ENCODE measurements at regions not wholly inside any gene's neighbourhood (a gene's known extent, or its start where the extent isn't known, plus 50 kb on each side); places are given as distances from the start of the nearest gene placed in this dataset.

- TF ChIP-seq, protein P1, sequence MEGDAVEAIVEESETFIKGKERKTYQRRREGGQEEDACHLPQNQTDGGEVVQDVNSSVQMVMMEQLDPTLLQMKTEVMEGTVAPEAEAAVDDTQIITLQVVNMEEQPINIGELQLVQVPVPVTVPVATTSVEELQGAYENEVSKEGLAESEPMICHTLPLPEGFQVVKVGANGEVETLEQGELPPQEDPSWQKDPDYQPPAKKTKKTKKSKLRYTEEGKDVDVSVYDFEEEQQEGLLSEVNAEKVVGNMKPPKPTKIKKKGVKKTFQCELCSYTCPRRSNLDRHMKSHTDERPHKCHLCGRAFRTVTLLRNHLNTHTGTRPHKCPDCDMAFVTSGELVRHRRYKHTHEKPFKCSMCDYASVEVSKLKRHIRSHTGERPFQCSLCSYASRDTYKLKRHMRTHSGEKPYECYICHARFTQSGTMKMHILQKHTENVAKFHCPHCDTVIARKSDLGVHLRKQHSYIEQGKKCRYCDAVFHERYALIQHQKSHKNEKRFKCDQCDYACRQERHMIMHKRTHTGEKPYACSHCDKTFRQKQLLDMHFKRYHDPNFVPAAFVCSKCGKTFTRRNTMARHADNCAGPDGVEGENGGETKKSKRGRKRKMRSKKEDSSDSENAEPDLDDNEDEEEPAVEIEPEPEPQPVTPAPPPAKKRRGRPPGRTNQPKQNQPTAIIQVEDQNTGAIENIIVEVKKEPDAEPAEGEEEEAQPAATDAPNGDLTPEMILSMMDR (IDR thresholded peaks at IDR 0.05; ENCODE audit: insufficient read depth, low read length, poor library complexity, severe bottlenecking): no peak
- no peaks in the 10 kb centered on the region for H3K27me3 ChIP-seq (ENCODE audit: control insufficient read depth, insufficient read depth, low read length)
- H3K4me3 ChIP-seq (ENCODE audit: low read depth, low read length): no peak overlapping the region
- H3K36me3 ChIP-seq (ENCODE audit: control insufficient read depth, insufficient read depth, low read length): no peaks in the 10 kb centered on the region
- DNase-seq (ENCODE audit: low read depth): no peak
Measured at GRCh38 chr2:59881218-59881617, 672.2 kb downstream of the BCL11A start.

GRCh38 chr2:59879700-59880131, 673.7 kb downstream of the BCL11A start:
- Histone ChIP-seq H3K4me3 (ENCODE audit: low read depth, low read length) (no peak overlapping the region), H3K27me3 (ENCODE audit: control insufficient read depth, insufficient read depth, low read length) (no peaks in the 10 kb centered on the region), H3K36me3 (ENCODE audit: control insufficient read depth, insufficient read depth, low read length) (no peaks in the 10 kb centered on the region)
- TF ChIP-seq, protein P1 (IDR thresholded peaks at IDR 0.05; ENCODE audit: insufficient read depth, low read length, poor library complexity, severe bottlenecking): no peak
- no peak for DNase-seq (ENCODE audit: low read depth)

DNA sequence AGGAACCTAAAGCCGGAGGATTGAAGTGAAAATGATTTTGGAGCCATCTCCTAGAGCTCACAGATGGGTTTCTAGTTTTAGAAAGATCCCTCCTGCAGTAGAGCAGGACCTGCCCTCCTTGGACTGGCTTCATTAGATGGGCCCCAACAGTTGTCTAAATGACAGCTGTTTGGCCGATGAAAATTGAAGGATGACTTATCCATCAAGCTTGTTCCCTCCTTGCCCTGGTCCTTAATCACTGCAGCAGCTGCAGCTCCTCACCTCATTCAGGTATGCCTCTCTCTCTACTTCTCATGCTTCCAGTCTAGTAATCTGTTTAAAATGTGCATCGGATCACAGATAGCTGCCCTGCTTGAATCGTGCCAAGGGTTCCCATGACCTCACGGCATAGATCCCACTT, 677.6 kb downstream of the BCL11A start:
- DNase-seq (ENCODE audit: low read depth): no peak
- TF ChIP-seq, protein P1 (IDR thresholded peaks at IDR 0.05; ENCODE audit: insufficient read depth, low read length, poor library complexity, severe bottlenecking): no peak
- no peaks in the 10 kb centered on the region for H3K36me3 ChIP-seq (ENCODE audit: control insufficient read depth, insufficient read depth, low read length)

GRCh38 chr2:59874971-59875755, 678.3 kb downstream of the BCL11A start:
- Histone ChIP-seq H3K36me3 (ENCODE audit: control insufficient read depth, insufficient read depth, low read length) (no peaks in the 10 kb centered on the region), H3K27me3 (ENCODE audit: control insufficient read depth, insufficient read depth, low read length) (no peaks in the 10 kb centered on the region), H3K4me3 (ENCODE audit: low read depth, low read length) (no peak overlapping the region)
- TF ChIP-seq, protein P1 (IDR thresholded peaks at IDR 0.05; ENCODE audit: insufficient read depth, low read length, poor library complexity, severe bottlenecking): no peak
- no peak for DNase-seq (ENCODE audit: low read depth)

More for the DNA sequence above, 677.6 kb downstream of the BCL11A start:
- Histone ChIP-seq H3K27me3 (ENCODE audit: control insufficient read depth, insufficient read depth, low read length) (no peaks in the 10 kb centered on the region), H3K4me3 (ENCODE audit: low read depth, low read length) (no peak overlapping the region)

DNA sequence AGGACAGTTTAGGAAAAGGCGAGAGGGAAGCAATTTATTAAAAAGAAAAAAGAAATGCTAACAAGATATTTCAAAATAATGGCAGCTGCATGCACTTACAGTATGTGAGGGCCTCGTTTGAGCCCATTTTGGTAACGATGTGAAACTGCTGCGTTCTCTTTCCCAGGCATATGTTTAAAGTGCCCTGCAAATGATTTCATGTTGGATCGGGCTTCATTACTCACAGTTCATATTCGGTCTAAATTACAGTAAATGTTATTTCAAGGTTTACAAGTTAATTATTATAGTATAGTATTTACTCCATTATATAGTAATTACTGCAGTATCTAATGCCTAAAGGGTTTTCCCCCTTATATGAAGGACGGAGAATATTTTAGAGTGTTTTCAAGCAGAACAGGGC, 679.1 kb downstream of the BCL11A start:
- no peak for DNase-seq (ENCODE audit: low read depth)
- Histone ChIP-seq H3K4me3 (ENCODE audit: low read depth, low read length) (no peak overlapping the region), H3K36me3 (ENCODE audit: control insufficient read depth, insufficient read depth, low read length) (no peaks in the 10 kb centered on the region), H3K27me3 (ENCODE audit: control insufficient read depth, insufficient read depth, low read length) (no peaks in the 10 kb centered on the region)
- TF ChIP-seq, protein P1 (IDR thresholded peaks at IDR 0.05; ENCODE audit: insufficient read depth, low read length, poor library complexity, severe bottlenecking): no peak

- Histone ChIP-seq H3K4me3 (ENCODE audit: low read depth, low read length) (no peak overlapping the region), H3K36me3 (ENCODE audit: control insufficient read depth, insufficient read depth, low read length) (no peaks in the 10 kb centered on the region), H3K27me3 (ENCODE audit: control insufficient read depth, insufficient read depth, low read length) (no peaks in the 10 kb centered on the region)
- TF ChIP-seq, protein P1 (IDR thresholded peaks at IDR 0.05; ENCODE audit: insufficient read depth, low read length, poor library complexity, severe bottlenecking): no peak
- no peak for DNase-seq (ENCODE audit: low read depth)
Measured at GRCh38 chr2:59871830-59872229, 681.6 kb downstream of the BCL11A start.

Data from kidney epithelial cell (primary cell).